Subcutaneous abdominal adipose tissue (tissue), 5 donors: ENCODE measurements at regions not wholly inside any gene's neighbourhood (a gene's known extent, or its start where the extent isn't known, plus 50 kb on each side); places are given as distances from the start of the nearest gene placed in this dataset.
"Not testable (repeated sequence)": the region's sequence is repeated elsewhere in the genome, so short reads cannot be mapped to it uniquely, and the experiment has no call there.

Experiments used
- H3K27ac ChIP-seq: one replicate; pipeline ENCODE4 v1.7.0; 2013; ENCODE audit warnings: low read depth, mild to moderate bottlenecking, inconsistent platforms, low read length, moderate library complexity
- H3K27me3 ChIP-seq, 5 donors: one replicate each; pipeline ENCODE4 v1.7.0; 2013; ENCODE audit warnings: low read length in 5 of 5, inconsistent platforms in 1 of 5; ENCODE audit not compliant: control insufficient read depth in 5 of 5, insufficient read depth in 4 of 5
- H3K36me3 ChIP-seq, 5 donors: one replicate each; pipeline ENCODE4 v1.7.0; 2013; ENCODE audit warnings: low read length in 5 of 5; ENCODE audit not compliant: control insufficient read depth in 5 of 5, insufficient read depth in 5 of 5
- H3K4me1 ChIP-seq, 5 donors: one replicate each; pipeline ENCODE4 v1.7.0; 2013; ENCODE audit warnings: low read length in 5 of 5, mild to moderate bottlenecking in 3 of 5, moderate library complexity in 1 of 5; ENCODE audit not compliant: control insufficient read depth in 5 of 5, insufficient read depth in 5 of 5
- H3K4me3 ChIP-seq, 5 donors: one replicate each; pipeline ENCODE4 v1.7.0; 2013; ENCODE audit warnings: low read length in 5 of 5, low read depth in 1 of 5
- H3K9ac ChIP-seq, 5 donors: one replicate each; pipeline ENCODE4 v1.7.0; 2013; ENCODE audit warnings: low read length in 5 of 5, mild to moderate bottlenecking in 4 of 5, moderate library complexity in 3 of 5
- H3K9me3 ChIP-seq, 5 donors: one replicate each; pipeline ENCODE4 v1.7.0; 2013; ENCODE audit warnings: low read length in 5 of 5; ENCODE audit not compliant: control insufficient read depth in 5 of 5
- donor health status: healthy.
- donor health status: healthy.
- donor health status: healthy.
- donor health status: healthy.
- donor health status: healthy.

- Histone ChIP-seq H3K27ac (no peak overlapping the region), H3K9ac (no peak overlapping the region), H3K9me3 (no peaks in the 10 kb centered on the region), H3K4me3 (no peak overlapping the region), H3K27me3 (peaks cover 11 to 20% (median 16%) of the 10 kb centered on the region in 5 donors), H3K4me1 (peaks cover 0 to 2% (median 0%) of the 10 kb centered on the region in 5 donors), H3K36me3 (no peaks in the 10 kb centered on the region)
Observed at GRCh38 chr12:131409211-131409610, 301.7 kb upstream of the SFSWAP start.

- H3K36me3 ChIP-seq, H3K4me3 ChIP-seq, H3K9me3 ChIP-seq, H3K27ac ChIP-seq, H3K4me1 ChIP-seq, H3K9ac ChIP-seq: not testable (repeated sequence)
- H3K27me3 ChIP-seq: peaks cover 11 to 19% (median 18%) of the 10 kb centered on the region in 5 donors
Observed at GRCh38 chr12:131411827-131412226, 299.1 kb upstream of the SFSWAP start.

GRCh38 chr12:131413006-131413405 is 297.9 kb upstream of the SFSWAP start:
- H3K27me3 ChIP-seq: peaks cover 5 to 16% (median 10%) of the 10 kb centered on the region in 5 donors
- no peak overlapping the region for H3K9ac ChIP-seq
- no peak overlapping the region for H3K27ac ChIP-seq
- no peak overlapping the region for H3K4me3 ChIP-seq
- peaks cover 0 to 2% (median 0%) of the 10 kb centered on the region in 5 donors for H3K4me1 ChIP-seq
- H3K9me3 ChIP-seq: no peaks in the 10 kb centered on the region
- H3K36me3 ChIP-seq: no peaks in the 10 kb centered on the region

- Histone ChIP-seq H3K27me3 (peaks cover 5 to 16% (median 10%) of the 10 kb centered on the region in 5 donors), H3K9me3 (no peaks in the 10 kb centered on the region), H3K4me1 (peaks cover 0 to under 1% (median 0%) of the 10 kb centered on the region in 5 donors), H3K4me3 (no peak overlapping the region), H3K9ac (no peak overlapping the region), H3K27ac (no peak overlapping the region), H3K36me3 (no peaks in the 10 kb centered on the region)
Observed at GRCh38 chr12:131413471-131413870, 297.4 kb upstream of the SFSWAP start.

GRCh38 chr12:131414155-131414922 is 296.6 kb upstream of the SFSWAP start:
- H3K36me3 ChIP-seq, H3K4me1 ChIP-seq: not testable (repeated sequence)
- peaks cover 5 to 16% (median 10%) of the 10 kb centered on the region in 5 donors for H3K27me3 ChIP-seq

GRCh38 chr12:131415781-131416180 is 295.1 kb upstream of the SFSWAP start:
- Histone ChIP-seq H3K9me3 (no peaks in the 10 kb centered on the region), H3K36me3 (no peaks in the 10 kb centered on the region), H3K27ac (no peak overlapping the region), H3K9ac (no peak overlapping the region), H3K4me1 (peaks cover 0 to 2% (median 0%) of the 10 kb centered on the region in 5 donors), H3K4me3 (no peak overlapping the region), H3K27me3 (peaks cover 0 to 19% (median 15%) of the 10 kb centered on the region in 5 donors)

More at GRCh38 chr12:131414155-131414922, 296.6 kb upstream of the SFSWAP start:
- not testable (repeated sequence) for H3K9ac ChIP-seq, H3K9me3 ChIP-seq, H3K4me3 ChIP-seq, H3K27ac ChIP-seq

- H3K36me3 ChIP-seq: no peaks in the 10 kb centered on the region
- H3K4me1 ChIP-seq: peaks cover 0 to 8% (median 0%) of the 10 kb centered on the region in 5 donors
- H3K9me3 ChIP-seq: peaks cover 0 to 2% (median 0%) of the 10 kb centered on the region in 5 donors
- peaks cover 5 to 24% (median 19%) of the 10 kb centered on the region in 5 donors for H3K27me3 ChIP-seq
- H3K9ac ChIP-seq: no peak overlapping the region
- no peak overlapping the region for H3K27ac ChIP-seq
- no peak overlapping the region for H3K4me3 ChIP-seq
Observed at GRCh38 chr12:131418121-131418520, 292.8 kb upstream of the SFSWAP start.

GRCh38 chr12:131418884-131419283 is 292.0 kb upstream of the SFSWAP start:
- Histone ChIP-seq H3K9me3 (peaks cover 0 to 8% (median 3%) of the 10 kb centered on the region in 5 donors), H3K27me3 (peaks cover 5 to 19% (median 15%) of the 10 kb centered on the region in 5 donors), H3K4me1 (peaks cover 0 to 8% (median 0%) of the 10 kb centered on the region in 5 donors), H3K9ac (no peak overlapping the region), H3K4me3 (no peak overlapping the region), H3K27ac (no peak overlapping the region), H3K36me3 (no peaks in the 10 kb centered on the region)

- no peak overlapping the region for H3K9ac ChIP-seq
- H3K36me3 ChIP-seq: no peaks in the 10 kb centered on the region
- no peak overlapping the region for H3K4me3 ChIP-seq
- no peak overlapping the region for H3K27ac ChIP-seq
- H3K9me3 ChIP-seq: peaks cover 3 to 14% (median 8%) of the 10 kb centered on the region in 5 donors
- H3K27me3 ChIP-seq: peaks cover 5 to 19% (median 14%) of the 10 kb centered on the region in 5 donors
- H3K4me1 ChIP-seq: peaks cover 0 to 8% (median 0%) of the 10 kb centered on the region in 5 donors
Observed at GRCh38 chr12:131420867-131421447, 289.9 kb upstream of the SFSWAP start.

GRCh38 chr12:131421509-131422186 is 289.2 kb upstream of the SFSWAP start:
- Histone ChIP-seq H3K9me3 (peaks cover 3 to 14% (median 8%) of the 10 kb centered on the region in 5 donors), H3K9ac (no peak overlapping the region), H3K4me1 (peaks cover 0 to 8% (median 0%) of the 10 kb centered on the region in 5 donors), H3K27ac (no peak overlapping the region), H3K36me3 (no peaks in the 10 kb centered on the region), H3K4me3 (no peak overlapping the region), H3K27me3 (peaks cover 5 to 19% (median 14%) of the 10 kb centered on the region in 5 donors)
